Adrenal gland (tissue), 9 donors: ENCODE measurements at regions not wholly inside any gene's neighbourhood (a gene's known extent, or its start where the extent isn't known, plus 50 kb on each side); places are given as distances from the start of the nearest gene placed in this dataset.
"Not testable (repeated sequence)": the region's sequence is repeated elsewhere in the genome, so short reads cannot be mapped to it uniquely, and the experiment has no call there.

Source experiments
- DNase-seq, 7 donors: peaks; one replicate each; pipeline ENCODE4 v3.0.0-alpha.2; 2019 to 2020
- H3K27ac ChIP-seq, 5 donors: fragments of 200-600 bp; sonication (generic) in 4 of 5; 1 replicate in 3 of 5; 2 replicates in 2 of 5; pipeline versions ENCODE4 v1.5.1 to v1.8.0; 2016 to 2020; ENCODE audit warnings: mild to moderate bottlenecking in 1 of 5
- H3K27me3 ChIP-seq: fragments of 200-600 bp; 2 replicates; pipeline ENCODE4 v1.8.0; 2021
- H3K36me3 ChIP-seq, 2 donors: fragments of 200-600 bp; replicated peaks in 1 of 2; 1 replicate in 1 of 2; 2 replicates in 1 of 2; pipeline versions ENCODE4 v1.5.1 to v1.8.0; 2018 to 2022
- H3K4me1 ChIP-seq, 2 donors: fragments of 200-600 bp; replicated peaks in 1 of 2; 1 replicate in 1 of 2; 2 replicates in 1 of 2; pipeline versions ENCODE4 v1.5.1 to v1.8.0; 2018 to 2021
- H3K4me3 ChIP-seq, 4 donors: fragments of 200-600 bp; sonication (generic) in 3 of 4; one replicate each; pipeline ENCODE4 v1.5.1; 2016 to 2018
- H3K9me3 ChIP-seq, 3 donors: fragments of 200-600 bp; sonication (generic) in 1 of 3; replicated peaks in 1 of 3; 1 replicate in 2 of 3; 2 replicates in 1 of 3; pipeline versions ENCODE4 v1.5.1 to v1.8.0; 2016 to 2021
- POLR2A ChIP-seq, 2 donors: fragments of 450-650 bp; IDR thresholded peaks; one replicate each; pipeline ENCODE4 v1.6.1; 2017; ENCODE audit warnings: antibody characterized with exemption in 2 of 2, mild to moderate bottlenecking in 2 of 2, moderate library complexity in 1 of 2
- WGBS, 4 donors: extraction: QIAGEN DNeasy Blood & Tissue Kit in 2 of 4; methylation state at CpG; one replicate each; pipeline versions ENCODE4 v1.1.5 to v1.1.7; 2013 to 2017; 5-methylcytosine and 5-hydroxymethylcytosine counted together
- intact Hi-C, 2 donors: fragments of 100-400 bp; cut with DNase I; formaldehyde crosslinking; loops; one replicate each; pipeline versions ENCODE4 v1.14.1 to v1.15.0; 2022 to 2023
- TF ChIP-seq, protein P1 (sequence below), 6 experiments: fragments of 450-650 bp in 4 of 6; fragments of 200-600 bp in 2 of 6; sonication (generic) in 1 of 6; IDR thresholded peaks; 1 replicate in 5 of 6; 2 replicates in 1 of 6; pipeline versions ENCODE4 v1.5.1 to v1.8.0; 2016 to 2021; ENCODE audit warnings: antibody characterized with exemption in 6 of 6, mild to moderate bottlenecking in 2 of 6, moderate library complexity in 1 of 6
- donor health status: healthy with polysubstance abuse.
- donor health status: Bipolar disorder and iron deficiency.
- donor health status: DM: yes; HTN: yes; CAD: no.
- donor health status: DM: no; HTN: no; CAD: no.
- donor health status: DM: no; HTN: no; CAD: no.

DNA sequence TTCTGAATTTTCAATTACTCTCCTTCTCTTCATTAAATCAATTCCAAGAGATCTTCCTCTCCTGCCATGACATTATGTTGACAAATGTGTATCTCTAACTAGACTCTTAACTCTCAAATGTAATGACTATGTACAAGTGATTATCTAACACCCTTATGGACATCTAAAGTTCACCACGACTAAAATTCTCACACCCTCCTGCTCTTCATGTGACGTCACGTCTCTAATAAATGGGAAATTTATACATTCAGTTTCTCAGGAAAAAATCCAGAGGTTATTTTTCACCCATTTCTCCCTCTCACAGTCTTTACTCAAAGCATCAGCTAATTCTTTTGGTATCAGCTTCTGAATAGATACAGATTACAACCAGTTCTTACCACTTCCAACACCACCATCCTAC lies 237.5 kb upstream of the EPHA6 start:
- no peak for DNase-seq
- H3K27me3 ChIP-seq: no peaks in the 10 kb centered on the region
- TF ChIP-seq, protein P1, sequence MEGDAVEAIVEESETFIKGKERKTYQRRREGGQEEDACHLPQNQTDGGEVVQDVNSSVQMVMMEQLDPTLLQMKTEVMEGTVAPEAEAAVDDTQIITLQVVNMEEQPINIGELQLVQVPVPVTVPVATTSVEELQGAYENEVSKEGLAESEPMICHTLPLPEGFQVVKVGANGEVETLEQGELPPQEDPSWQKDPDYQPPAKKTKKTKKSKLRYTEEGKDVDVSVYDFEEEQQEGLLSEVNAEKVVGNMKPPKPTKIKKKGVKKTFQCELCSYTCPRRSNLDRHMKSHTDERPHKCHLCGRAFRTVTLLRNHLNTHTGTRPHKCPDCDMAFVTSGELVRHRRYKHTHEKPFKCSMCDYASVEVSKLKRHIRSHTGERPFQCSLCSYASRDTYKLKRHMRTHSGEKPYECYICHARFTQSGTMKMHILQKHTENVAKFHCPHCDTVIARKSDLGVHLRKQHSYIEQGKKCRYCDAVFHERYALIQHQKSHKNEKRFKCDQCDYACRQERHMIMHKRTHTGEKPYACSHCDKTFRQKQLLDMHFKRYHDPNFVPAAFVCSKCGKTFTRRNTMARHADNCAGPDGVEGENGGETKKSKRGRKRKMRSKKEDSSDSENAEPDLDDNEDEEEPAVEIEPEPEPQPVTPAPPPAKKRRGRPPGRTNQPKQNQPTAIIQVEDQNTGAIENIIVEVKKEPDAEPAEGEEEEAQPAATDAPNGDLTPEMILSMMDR (IDR thresholded peaks at IDR 0.05): no peak
- no peak for TF ChIP-seq POLR2A (IDR thresholded peaks at IDR 0.05)
- H3K27ac ChIP-seq: no peak overlapping the region
- 75 to 80% (median 77%) methylated on average over 3 of the region's 3 CpGs for WGBS, 4 donors
- intact Hi-C loops: no loop called here
- H3K4me3 ChIP-seq: no peak overlapping the region
- no peaks in the 10 kb centered on the region for H3K36me3 ChIP-seq
- H3K9me3 ChIP-seq: no peaks in the 10 kb centered on the region
- H3K4me1 ChIP-seq: no peaks in the 10 kb centered on the region

GRCh38 chr3:96584066-96584465 lies 230.3 kb upstream of the EPHA6 start:
- intact Hi-C loops: no loop called here
- TF ChIP-seq POLR2A (IDR thresholded peaks at IDR 0.05): no peak
- TF ChIP-seq, protein P1 (IDR thresholded peaks at IDR 0.05): no peak
- Histone ChIP-seq H3K27ac (no peak overlapping the region), H3K4me3 (no peak overlapping the region), H3K27me3 (no peaks in the 10 kb centered on the region), H3K9me3 (no peaks in the 10 kb centered on the region), H3K4me1 (no peaks in the 10 kb centered on the region), H3K36me3 (no peaks in the 10 kb centered on the region)
- no peak for DNase-seq

- H3K27ac ChIP-seq, H3K9me3 ChIP-seq, DNase-seq, H3K27me3 ChIP-seq, H3K36me3 ChIP-seq, H3K4me3 ChIP-seq, intact Hi-C loops, H3K4me1 ChIP-seq: not testable (repeated sequence)
- WGBS, 4 donors: 68 to 81% (median 74%) methylated on average over 6 of the region's 6 CpGs
Measured at GRCh38 chr3:96606865-96607264, 207.5 kb upstream of the EPHA6 start.

DNA sequence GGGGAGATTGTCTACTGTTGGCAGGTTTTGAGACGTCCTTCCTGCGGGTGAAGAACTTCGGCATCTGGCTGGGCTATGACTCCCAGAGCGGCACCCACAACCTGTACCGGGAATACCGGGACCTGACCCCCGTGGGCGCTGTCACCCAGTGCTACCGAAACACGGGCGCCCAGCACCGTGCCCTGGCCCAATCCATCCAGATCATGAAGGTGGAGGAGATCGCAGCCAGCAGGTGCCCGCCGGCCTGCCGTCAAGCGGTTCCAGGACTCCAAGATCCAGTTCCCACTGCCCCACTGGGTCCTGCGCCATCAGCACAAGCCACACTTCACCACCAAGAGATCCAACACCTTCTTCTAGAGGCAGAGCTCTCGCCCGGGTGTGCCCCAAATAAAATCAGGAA lies 194.9 kb upstream of the EPHA6 start:
- Histone ChIP-seq H3K27me3 (no peaks in the 10 kb centered on the region), H3K36me3 (no peaks in the 10 kb centered on the region), H3K27ac (no peak overlapping the region), H3K4me3 (no peak overlapping the region), H3K9me3 (no peaks in the 10 kb centered on the region), H3K4me1 (no peaks in the 10 kb centered on the region)
- TF ChIP-seq, protein P1 (IDR thresholded peaks at IDR 0.05): no peak
- TF ChIP-seq POLR2A (IDR thresholded peaks at IDR 0.05): no peak
- intact Hi-C loops: no loop called here
- no peak for DNase-seq
- WGBS, 4 donors: 92 to 98% (median 93%) methylated on average over 6 to 20 of the region's 20 CpGs

- 73 to 92% (median 82%) methylated on average over 2 of the region's 2 CpGs for WGBS, 4 donors
- Histone ChIP-seq H3K27me3 (no peaks in the 10 kb centered on the region), H3K4me3 (no peak overlapping the region), H3K9me3 (no peaks in the 10 kb centered on the region), H3K27ac (no peak overlapping the region), H3K4me1 (no peaks in the 10 kb centered on the region), H3K36me3 (no peaks in the 10 kb centered on the region)
- no peak for DNase-seq
- intact Hi-C loops: no loop called here
- no peak for TF ChIP-seq POLR2A (IDR thresholded peaks at IDR 0.05)
- TF ChIP-seq, protein P1 (IDR thresholded peaks at IDR 0.05): no peak
Measured at GRCh38 chr3:96622878-96623277, 191.5 kb upstream of the EPHA6 start.
